ENCODE measurements at regions not wholly inside any gene's neighbourhood (a gene's known extent, or its start where the extent isn't known, plus 50 kb on each side); places are given as distances from the start of the nearest gene placed in this dataset.
"Not testable (repeated sequence)": the region's sequence is repeated elsewhere in the genome, so short reads cannot be mapped to it uniquely, and the experiment has no call there.

DNA sequence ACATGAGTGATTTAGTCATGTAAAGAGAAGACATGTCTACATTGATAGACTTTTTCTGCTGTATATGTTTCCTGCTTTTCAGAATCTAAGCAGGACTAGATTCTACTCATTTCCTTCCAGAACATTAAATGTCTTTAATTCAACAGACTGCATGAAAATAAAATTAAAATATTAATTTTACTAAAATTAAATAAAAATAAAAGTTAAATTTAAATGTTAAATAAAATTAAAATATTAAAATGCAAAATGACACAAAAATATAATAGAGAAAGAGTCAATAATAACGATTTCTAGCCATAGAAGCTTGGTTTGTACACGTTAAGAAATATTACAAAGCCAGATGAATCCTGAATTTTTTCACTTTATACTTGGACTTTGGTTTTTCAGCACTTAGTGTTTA lies 552.8 kb upstream of the NR5A2 start:
- DNase-seq = no peak

GRCh38 chr1:199482426-199482825 lies 545.1 kb upstream of the NR5A2 start:
- no peak for DNase-seq

GRCh38 chr1:199489594-199489993 lies 537.9 kb upstream of the NR5A2 start:
- DNase-seq = no peak

DNA sequence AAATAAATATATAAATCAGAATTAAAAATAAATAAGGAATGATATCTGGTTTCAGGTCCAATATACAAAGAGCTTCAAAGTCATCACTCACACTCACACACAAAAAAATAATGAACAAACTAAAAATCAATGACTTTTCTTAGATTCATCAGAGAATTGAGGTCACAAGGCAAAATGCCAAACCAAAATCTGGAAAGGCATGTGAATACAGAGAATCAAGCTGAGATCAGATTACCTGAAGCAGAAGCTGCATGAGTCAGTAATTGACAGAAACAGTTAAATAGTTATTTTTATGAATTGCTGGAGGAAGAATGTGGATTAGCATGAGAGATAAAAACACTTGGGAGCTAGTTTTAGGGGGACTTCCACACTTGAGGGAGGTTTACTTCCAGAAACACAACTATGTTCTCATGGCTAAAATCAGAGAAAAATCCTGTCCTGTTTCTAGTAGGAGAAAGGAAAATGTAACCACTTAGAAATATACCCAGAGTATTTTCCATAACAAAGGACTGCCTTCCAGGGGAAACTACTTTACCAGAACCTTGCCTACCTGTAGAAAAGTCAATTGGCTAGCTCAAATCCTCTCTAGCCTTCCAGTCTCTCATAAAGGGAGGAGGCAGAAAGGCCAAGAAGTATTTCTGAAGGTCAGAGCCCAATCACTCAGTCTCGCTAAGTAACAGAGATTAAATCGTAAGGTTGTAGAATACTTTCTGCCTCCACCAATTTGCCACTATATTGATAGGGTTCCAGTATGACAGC lies 536.6 kb upstream of the NR5A2 start:
- no peak for DNase-seq

DNA sequence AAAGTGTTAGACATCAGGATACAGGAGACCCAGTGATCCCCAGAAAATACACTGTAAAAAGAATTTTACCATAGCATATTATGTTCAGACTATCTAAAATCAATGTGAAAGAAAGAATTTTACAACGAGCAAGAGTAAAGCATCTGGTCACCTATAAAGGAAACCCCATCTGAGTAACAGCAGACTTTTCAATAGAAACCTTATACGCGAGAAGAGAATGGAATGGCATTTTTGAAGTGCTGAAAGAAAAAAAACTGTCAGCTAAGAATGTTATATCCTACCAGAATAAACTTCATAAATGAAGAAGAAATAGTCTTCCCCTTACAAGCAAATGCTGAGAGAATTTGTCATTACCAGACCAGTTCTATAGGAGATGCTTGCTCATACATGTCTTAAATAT lies 532.1 kb upstream of the NR5A2 start:
- no peak for DNase-seq

GRCh38 chr1:199498802-199499201 lies 528.7 kb upstream of the NR5A2 start:
- peak; percentile 38 for DNase-seq

DNA sequence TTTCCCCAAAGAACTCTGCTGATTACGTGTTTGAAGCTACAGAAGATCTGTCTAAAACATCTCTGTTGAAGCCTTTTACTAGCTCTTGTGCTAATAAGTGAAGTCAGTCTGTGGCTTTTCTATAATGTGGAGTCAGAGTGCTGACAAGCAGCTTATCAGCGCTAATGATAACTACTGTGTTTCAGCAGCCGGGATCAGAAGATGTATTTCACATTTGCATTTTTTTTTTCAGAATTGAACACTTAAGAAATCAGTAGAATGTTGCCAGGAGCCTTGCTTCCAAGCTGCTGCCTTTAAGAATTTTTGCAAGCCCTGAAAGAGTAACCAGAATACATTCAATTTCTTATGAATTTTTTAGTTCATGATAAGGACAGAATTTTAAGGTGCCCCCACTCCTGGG lies 519.4 kb upstream of the NR5A2 start:
- no peak for DNase-seq

DNA sequence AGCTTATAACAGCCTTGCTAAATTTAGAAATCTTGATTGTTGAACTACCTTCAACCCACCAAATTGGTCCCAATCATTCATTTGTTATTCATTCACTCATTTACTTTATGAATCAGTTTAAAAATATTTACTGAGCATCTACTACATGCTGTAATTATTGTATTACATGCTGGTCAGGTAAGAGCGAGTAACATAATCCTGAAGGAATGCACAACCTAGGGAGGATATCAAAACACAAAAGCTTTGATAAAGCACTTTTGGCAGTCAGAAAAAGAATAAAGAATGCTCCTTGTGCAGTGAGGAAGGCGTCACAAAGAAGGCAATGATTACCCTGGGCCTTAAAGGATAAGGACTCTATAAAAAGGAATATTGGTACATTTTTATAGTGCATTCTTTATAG lies 518.9 kb upstream of the NR5A2 start:
- no peak for DNase-seq

- no peak for DNase-seq
Observed at GRCh38 chr1:199509456-199509855, 518.1 kb upstream of the NR5A2 start.

GRCh38 chr1:199510314-199510713 lies 517.2 kb upstream of the NR5A2 start:
- no peak for DNase-seq

DNA sequence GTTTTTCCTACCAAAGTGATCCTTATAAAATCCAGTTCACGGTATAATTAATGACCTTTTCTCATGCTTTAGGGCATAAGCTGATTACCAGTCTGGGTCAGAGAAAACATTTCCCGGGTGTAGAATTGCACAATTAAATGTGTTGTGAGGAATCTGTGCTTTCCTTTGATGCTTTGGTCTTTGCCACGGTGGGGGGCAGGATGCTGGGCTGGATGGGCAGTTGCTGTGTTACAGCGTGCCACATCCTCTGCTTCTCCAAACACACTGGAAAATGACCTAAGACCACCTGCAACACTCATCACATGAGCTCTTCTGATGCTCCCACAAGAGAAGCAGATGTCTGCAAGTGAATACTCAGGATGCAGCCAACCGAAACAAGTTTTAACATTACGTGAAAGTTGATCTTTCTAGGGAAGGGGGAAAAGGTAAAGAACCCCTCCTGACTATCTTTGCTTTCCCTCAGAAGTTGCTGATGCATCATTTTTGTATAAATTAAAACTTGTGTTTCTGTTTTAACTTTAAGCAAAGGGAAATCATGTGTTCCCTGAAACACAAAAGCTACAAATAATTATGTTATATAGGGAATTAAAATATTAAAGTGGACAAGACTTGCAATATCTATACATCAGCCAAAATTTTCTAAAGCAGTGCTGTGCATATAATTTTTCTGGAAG lies 515.3 kb upstream of the NR5A2 start:
- DNase-seq = no peak

- DNase-seq = no peak
Observed at GRCh38 chr1:199515261-199515660, 512.2 kb upstream of the NR5A2 start.

- DNase-seq = no peak
Observed at GRCh38 chr1:199522338-199522737, 505.2 kb upstream of the NR5A2 start.

GRCh38 chr1:199522936-199523335 lies 504.6 kb upstream of the NR5A2 start:
- no peak for DNase-seq

DNA sequence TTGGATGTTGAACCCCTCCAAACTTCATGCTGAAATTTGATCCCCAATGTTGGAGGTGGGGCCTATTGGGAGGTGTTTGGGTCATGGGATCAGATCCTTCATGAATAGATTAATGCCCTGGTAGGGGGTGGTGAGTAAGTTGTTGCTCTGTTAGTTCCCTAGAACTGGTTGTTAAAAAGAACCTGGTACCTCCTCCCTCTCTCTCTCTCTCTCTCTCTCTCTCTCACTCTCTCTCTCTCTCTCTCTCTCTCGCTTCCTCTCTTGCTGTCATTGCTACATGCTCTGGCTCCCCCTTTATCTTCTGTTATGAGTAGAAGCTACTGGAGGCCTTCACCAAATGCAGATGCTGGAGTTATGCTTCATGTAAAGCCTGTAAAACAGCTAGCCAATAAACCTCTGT lies 498.2 kb upstream of the NR5A2 start:
- no peak for DNase-seq

DNA sequence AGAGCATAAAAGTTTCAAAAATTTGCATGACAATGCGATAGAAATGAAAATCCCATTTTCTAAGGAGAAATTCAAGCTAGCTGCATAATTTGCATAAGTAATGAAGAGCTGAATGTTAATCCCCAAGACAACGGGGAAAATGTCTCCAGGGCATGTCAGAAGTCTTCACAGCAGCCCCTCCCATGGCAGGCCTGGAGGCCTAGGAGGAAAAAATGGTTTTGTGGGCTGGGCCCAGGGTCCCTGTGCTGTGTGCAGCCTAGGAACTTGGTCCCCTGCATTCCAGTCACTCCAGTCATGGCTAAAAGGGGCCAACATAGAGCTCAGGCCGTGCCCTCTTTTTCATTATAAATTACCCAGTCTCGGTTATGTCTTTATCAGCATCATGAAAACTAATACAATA lies 494.1 kb upstream of the NR5A2 start:
- not testable (repeated sequence) for DNase-seq

GRCh38 chr1:199545780-199546179 lies 481.7 kb upstream of the NR5A2 start:
- no peak for DNase-seq

GRCh38 chr1:199546323-199546722 lies 481.2 kb upstream of the NR5A2 start:
- no peak for DNase-seq

DNA sequence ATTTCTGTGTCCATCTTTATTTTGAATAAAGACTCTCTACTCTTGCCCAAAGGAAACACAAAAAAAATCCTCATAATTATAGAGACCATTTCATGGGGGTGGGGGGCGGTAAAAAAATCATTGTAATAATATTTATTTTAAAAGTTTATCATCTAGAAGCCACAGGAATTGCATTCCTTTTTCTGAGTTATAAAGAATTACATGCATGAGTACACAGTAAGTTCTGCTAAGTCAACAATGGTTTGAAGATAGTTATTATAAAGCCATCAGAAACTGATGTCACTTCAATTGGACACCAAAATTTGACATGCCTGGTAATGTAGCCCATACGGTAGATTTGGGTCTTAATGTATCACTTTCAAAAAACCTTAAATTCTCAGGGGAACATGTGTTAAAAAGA lies 478.1 kb upstream of the NR5A2 start:
- DNase-seq = no peak

DNA sequence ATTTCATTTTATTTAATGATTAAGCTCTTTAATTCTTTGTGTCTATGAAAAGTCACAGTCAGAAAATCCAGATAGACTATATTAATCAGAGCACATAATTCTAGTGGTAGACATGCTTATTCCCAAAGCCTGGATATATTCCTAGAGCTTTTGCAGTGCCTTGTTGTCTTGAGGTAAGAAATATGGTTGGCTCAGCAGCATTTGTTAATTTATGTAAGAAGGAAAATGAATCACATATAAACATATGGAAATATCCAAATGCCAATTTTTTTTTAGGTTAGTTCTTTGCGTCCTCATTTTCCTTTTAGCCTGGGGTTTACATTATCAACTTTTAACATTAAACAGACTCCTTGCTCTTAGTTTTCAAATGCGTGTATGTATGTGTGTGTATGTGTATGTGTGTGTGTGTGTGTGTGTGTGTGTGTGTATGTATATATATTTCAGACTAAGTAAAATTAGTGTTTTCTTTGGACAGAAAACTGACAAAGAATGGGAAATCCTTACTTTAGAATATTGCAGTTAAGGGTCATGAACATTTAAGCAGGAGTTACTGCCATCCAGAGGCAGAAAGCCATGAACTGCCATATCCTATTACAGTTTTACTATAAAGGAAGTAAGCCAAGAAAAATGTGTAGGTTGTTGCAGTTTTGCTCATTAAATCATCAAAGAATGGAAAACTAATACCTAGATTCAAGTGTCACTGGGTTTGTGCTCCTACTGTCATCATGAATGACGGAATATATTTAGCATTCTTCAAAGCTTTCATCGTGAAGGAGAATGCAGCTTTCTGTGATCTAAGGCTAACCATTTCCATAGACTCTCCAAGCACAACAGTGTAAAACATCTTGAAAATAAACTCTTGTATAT lies 477.1 kb upstream of the NR5A2 start:
- DNase-seq = no peak

GRCh38 chr1:199551967-199552565 lies 475.4 kb upstream of the NR5A2 start:
- DNase-seq = no peak

DNA sequence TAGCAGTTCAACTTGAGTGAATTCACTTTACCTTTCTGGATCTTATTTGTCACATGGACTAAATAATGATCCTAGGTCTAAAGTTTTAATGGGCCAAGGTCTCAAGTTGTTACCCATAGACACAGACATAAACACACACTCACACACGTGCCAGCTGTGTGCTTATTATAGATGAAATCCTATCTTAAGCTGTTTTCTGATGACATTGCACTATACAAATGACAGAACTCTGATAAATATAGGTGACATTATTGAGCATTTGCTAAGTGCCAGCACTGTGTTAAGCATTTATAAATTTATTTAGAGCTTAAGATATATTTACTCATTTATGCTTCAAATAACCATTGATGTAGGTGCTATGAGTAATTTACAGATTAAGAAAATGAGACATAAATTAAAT lies 474.4 kb upstream of the NR5A2 start:
- no peak for DNase-seq

GRCh38 chr1:199561334-199561733 lies 466.2 kb upstream of the NR5A2 start:
- no peak for DNase-seq
